CD14-positive monocyte (primary cell): ENCODE measurements at regions not wholly inside any gene's neighbourhood (a gene's known extent, or its start where the extent isn't known, plus 50 kb on each side); places are given as distances from the start of the nearest gene placed in this dataset.

Experiments
- DNase-seq, 3 donors: peaks; one replicate each; pipeline ENCODE4 v3.0.0-alpha.2; 2011 to 2022
- H2AFZ ChIP-seq: 2 replicates; pipeline ENCODE4 v1.6.0; 2012; ENCODE audit warnings: mild to moderate bottlenecking, low read depth, low read length, inconsistent platforms; ENCODE audit not compliant: insufficient read depth, poor library complexity, severe bottlenecking
- H3K27ac ChIP-seq, 2 donors: 1 replicate in 1 of 2; 2 replicates in 1 of 2; pipeline ENCODE4 v1.5.1; 2012 to 2013; ENCODE audit warnings: low read length in 2 of 2, control low read depth in 1 of 2, inconsistent platforms in 1 of 2, low read depth in 1 of 2, mild to moderate bottlenecking in 1 of 2
- H3K27me3 ChIP-seq, 2 donors: one replicate each; pipeline versions ENCODE4 v1.6.0 to v1.6.1; 2011 to 2013; ENCODE audit warnings: low read length in 2 of 2; ENCODE audit not compliant: control insufficient read depth in 2 of 2, insufficient read depth in 2 of 2
- H3K36me3 ChIP-seq, 2 donors: replicated peaks in 1 of 2; 1 replicate in 1 of 2; 2 replicates in 1 of 2; pipeline versions ENCODE4 v1.5.1 to v1.6.1; 2012 to 2013; ENCODE audit warnings: low read length in 2 of 2, control low read depth in 1 of 2, inconsistent platforms in 1 of 2, mild to moderate bottlenecking in 1 of 2; ENCODE audit not compliant: insufficient read depth in 2 of 2, control insufficient read depth in 1 of 2
- H3K4me1 ChIP-seq, 2 donors: 1 replicate in 1 of 2; 2 replicates in 1 of 2; pipeline versions ENCODE4 v1.5.1 to v1.6.1; 2012 to 2013; ENCODE audit warnings: low read length in 2 of 2, control low read depth in 1 of 2, inconsistent platforms in 1 of 2, mild to moderate bottlenecking in 1 of 2, moderate library complexity in 1 of 2; ENCODE audit not compliant: insufficient read depth in 2 of 2, control insufficient read depth in 1 of 2
- H3K4me2 ChIP-seq: replicated peaks from 2 replicates; pipeline ENCODE3; 2012; ENCODE audit warnings: low read length, moderate library complexity, mild to moderate bottlenecking; ENCODE audit not compliant: poor library complexity, severe bottlenecking; ENCODE audit errors: extremely low read depth
- H3K4me3 ChIP-seq, 3 experiments: fragments of 200-600 bp in 1 of 3; sonication (generic) in 1 of 3; replicated peaks in 1 of 3; 1 replicate in 2 of 3; 2 replicates in 1 of 3; pipeline ENCODE4 v1.5.1; 2011 to 2013; ENCODE audit warnings: low read length in 3 of 3, mild to moderate bottlenecking in 3 of 3, control low read depth in 2 of 3, low read depth in 2 of 3, inconsistent platforms in 1 of 3, moderate library complexity in 1 of 3
- H3K79me2 ChIP-seq: 2 replicates; pipeline ENCODE4 v1.6.0; 2012; ENCODE audit warnings: mild to moderate bottlenecking, control low read depth, inconsistent platforms, low read length, moderate library complexity; ENCODE audit not compliant: insufficient read depth
- H3K9ac ChIP-seq: 2 replicates; pipeline ENCODE4 v1.6.0; 2017; ENCODE audit warnings: low read length, mild to moderate bottlenecking; ENCODE audit not compliant: insufficient read depth, poor library complexity, severe bottlenecking
- H3K9me3 ChIP-seq, 2 donors: replicated peaks in 1 of 2; 1 replicate in 1 of 2; 2 replicates in 1 of 2; pipeline versions ENCODE4 v1.5.1 to v1.6.1; 2012 to 2013; ENCODE audit warnings: low read length in 2 of 2, control low read depth in 1 of 2; ENCODE audit not compliant: control insufficient read depth in 1 of 2, insufficient read depth in 1 of 2
- H4K20me1 ChIP-seq: 2 replicates; pipeline ENCODE4 v1.6.0; 2012; ENCODE audit warnings: mild to moderate bottlenecking, low read length, control low read depth, moderate library complexity; ENCODE audit not compliant: insufficient read depth
- H3K27ac Mint-ChIP-seq, 7 donors: one replicate each; pipeline ENCODE4 v1.8.0; 2020; ENCODE audit warnings: mild to moderate bottlenecking in 7 of 7, mixed read lengths in 7 of 7, moderate library complexity in 6 of 7, inconsistent platforms in 2 of 7
- H3K27me3 Mint-ChIP-seq, 3 donors: one replicate each; pipeline ENCODE4 v1.8.0; 2021 to 2022; ENCODE audit warnings: low read depth in 3 of 3, mild to moderate bottlenecking in 3 of 3, mixed read lengths in 3 of 3, moderate library complexity in 3 of 3, inconsistent platforms in 1 of 3
- H3K36me3 Mint-ChIP-seq, 2 donors: one replicate each; pipeline ENCODE4 v1.8.0; 2020; ENCODE audit warnings: mixed read lengths in 2 of 2, inconsistent platforms in 1 of 2, mild to moderate bottlenecking in 1 of 2
- H3K4me1 Mint-ChIP-seq: one replicate; pipeline ENCODE4 v1.8.0; 2020; ENCODE audit warnings: mild to moderate bottlenecking, mixed read lengths
- H3K4me3 Mint-ChIP-seq, 2 donors: one replicate each; pipeline ENCODE4 v1.8.0; 2020; ENCODE audit warnings: mild to moderate bottlenecking in 2 of 2, mixed read lengths in 2 of 2, moderate library complexity in 1 of 2
- H3K9me3 Mint-ChIP-seq, 7 donors: one replicate each; pipeline ENCODE4 v1.8.0; 2020 to 2022; ENCODE audit warnings: mixed read lengths in 7 of 7, mild to moderate bottlenecking in 6 of 7, moderate library complexity in 6 of 7, inconsistent platforms in 2 of 7
- WGBS: methylation state at CpG from one replicate; pipeline ENCODE4 v1.1.5; 2013; ENCODE audit warnings: missing lambda C conversion rate; ENCODE audit not compliant: insufficient coverage; 5-methylcytosine and 5-hydroxymethylcytosine counted together
- intact Hi-C, 2 donors: fragments of 100-400 bp; cut with micrococcal nuclease; formaldehyde crosslinking; loops; one replicate each; pipeline versions ENCODE4 v1.15.0 to v1.15.1; 2023
- TF ChIP-seq, protein P1 (sequence below): fragments of 200-600 bp; IDR thresholded peaks from one replicate; pipeline ENCODE4 v1.8.0; 2022; ENCODE audit warnings: antibody characterized with exemption, mild to moderate bottlenecking

DNA sequence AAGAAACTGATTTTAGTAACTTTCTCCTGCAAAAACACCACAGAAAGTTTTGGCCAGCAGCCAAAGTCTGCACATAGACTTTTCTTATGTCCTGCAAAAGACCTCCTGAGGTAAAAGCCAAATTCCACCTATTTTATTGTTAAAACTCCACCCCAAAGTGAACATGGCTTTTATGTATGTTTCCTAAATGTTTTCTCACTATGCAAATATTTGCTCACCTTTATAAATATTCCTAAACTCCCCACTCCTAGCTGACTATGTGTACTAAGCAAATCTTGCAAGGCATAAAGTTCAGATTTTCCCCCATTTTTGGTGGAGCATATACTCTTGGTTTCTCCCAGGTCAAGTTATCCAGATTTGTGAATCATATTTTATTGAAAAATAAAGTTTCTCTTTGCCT is 446.2 kb downstream of the DNAH5 start:
- intact Hi-C loops = no loop called here
- H3K9me3 ChIP-seq = peaks cover 8 to 12% of the 10 kb centered on the region in 2 donors
- no peak for DNase-seq

DNA sequence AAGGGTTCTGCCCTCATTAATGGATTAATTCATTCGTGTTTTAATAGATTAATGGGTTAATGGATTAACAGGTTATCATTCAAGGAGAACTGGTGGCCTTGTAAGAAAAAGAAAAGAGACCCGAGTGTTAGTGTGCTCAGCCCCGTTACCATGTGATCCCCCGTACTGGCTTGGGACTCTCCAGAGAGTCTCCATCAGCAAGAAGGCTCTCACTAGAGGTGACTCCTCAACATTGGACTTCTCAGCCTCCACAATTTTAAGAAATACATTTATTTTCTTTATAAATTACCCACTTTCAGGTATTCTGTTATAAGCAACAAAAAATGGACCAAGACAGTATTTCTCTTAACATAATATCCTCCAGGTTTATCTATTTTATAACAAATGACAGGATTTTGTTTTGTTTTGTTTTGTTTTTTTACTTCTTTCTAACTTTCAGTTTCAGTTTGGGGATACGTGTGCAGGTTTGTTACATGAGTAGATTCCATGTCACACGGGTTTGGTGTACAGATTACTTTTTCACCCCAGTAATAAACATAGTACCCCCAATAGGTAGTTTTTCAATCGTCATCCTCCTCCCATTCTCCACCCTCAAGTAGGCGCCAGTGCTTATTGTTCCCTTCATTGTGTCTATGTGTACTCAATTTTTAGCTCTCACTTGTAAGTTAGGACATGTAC is 456.1 kb downstream of the DNAH5 start:
- Mint-ChIP-seq H3K4me3 (no peak overlapping the region), H3K9me3 (peaks cover 0 to 6% (median 4%) of the 10 kb centered on the region in 7 donors), H3K36me3 (no peaks in the 10 kb centered on the region), H3K27me3 (no peaks in the 10 kb centered on the region), H3K27ac (no peak overlapping the region), H3K4me1 (no peaks in the 10 kb centered on the region)
- intact Hi-C loops = no loop called here
- no peaks in the 10 kb centered on the region for H3K36me3 ChIP-seq
- no peak overlapping the region for H3K9ac ChIP-seq
- no peak overlapping the region for H3K4me3 ChIP-seq
- H4K20me1 ChIP-seq = no peaks in the 10 kb centered on the region
- H3K27ac ChIP-seq = no peak overlapping the region
- H3K4me2 ChIP-seq = no peak overlapping the region
- WGBS = 96% methylated on average over 3 of the region's 8 CpGs
- no peak for DNase-seq
- H3K27me3 ChIP-seq = no peaks in the 10 kb centered on the region
- H3K79me2 ChIP-seq = no peaks in the 10 kb centered on the region
- peaks cover 0 to 2% of the 10 kb centered on the region in 2 donors for H3K9me3 ChIP-seq
- no peaks in the 10 kb centered on the region for H3K4me1 ChIP-seq
- TF ChIP-seq, protein P1, sequence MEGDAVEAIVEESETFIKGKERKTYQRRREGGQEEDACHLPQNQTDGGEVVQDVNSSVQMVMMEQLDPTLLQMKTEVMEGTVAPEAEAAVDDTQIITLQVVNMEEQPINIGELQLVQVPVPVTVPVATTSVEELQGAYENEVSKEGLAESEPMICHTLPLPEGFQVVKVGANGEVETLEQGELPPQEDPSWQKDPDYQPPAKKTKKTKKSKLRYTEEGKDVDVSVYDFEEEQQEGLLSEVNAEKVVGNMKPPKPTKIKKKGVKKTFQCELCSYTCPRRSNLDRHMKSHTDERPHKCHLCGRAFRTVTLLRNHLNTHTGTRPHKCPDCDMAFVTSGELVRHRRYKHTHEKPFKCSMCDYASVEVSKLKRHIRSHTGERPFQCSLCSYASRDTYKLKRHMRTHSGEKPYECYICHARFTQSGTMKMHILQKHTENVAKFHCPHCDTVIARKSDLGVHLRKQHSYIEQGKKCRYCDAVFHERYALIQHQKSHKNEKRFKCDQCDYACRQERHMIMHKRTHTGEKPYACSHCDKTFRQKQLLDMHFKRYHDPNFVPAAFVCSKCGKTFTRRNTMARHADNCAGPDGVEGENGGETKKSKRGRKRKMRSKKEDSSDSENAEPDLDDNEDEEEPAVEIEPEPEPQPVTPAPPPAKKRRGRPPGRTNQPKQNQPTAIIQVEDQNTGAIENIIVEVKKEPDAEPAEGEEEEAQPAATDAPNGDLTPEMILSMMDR = no peak
- H2AFZ ChIP-seq = no peak overlapping the region

More for the DNA sequence above, 446.2 kb downstream of the DNAH5 start:
- Mint-ChIP-seq H3K4me3 (no peak overlapping the region), H3K27me3 (peaks cover 0 to 4% (median 3%) of the 10 kb centered on the region in 3 donors), H3K4me1 (no peaks in the 10 kb centered on the region), H3K9me3 (peaks cover 2 to 14% (median 7%) of the 10 kb centered on the region in 7 donors), H3K36me3 (no peaks in the 10 kb centered on the region), H3K27ac (no peak overlapping the region)
- H3K27me3 ChIP-seq = no peaks in the 10 kb centered on the region
- no peaks in the 10 kb centered on the region for H3K79me2 ChIP-seq
- H2AFZ ChIP-seq = no peak overlapping the region
- TF ChIP-seq, protein P1 = no peak
- no peak overlapping the region for H3K27ac ChIP-seq
- H3K4me3 ChIP-seq = no peak overlapping the region
- H3K36me3 ChIP-seq = no peaks in the 10 kb centered on the region
- H3K9ac ChIP-seq = no peak overlapping the region
- no peaks in the 10 kb centered on the region for H4K20me1 ChIP-seq
- H3K4me1 ChIP-seq = no peaks in the 10 kb centered on the region
- no peak overlapping the region for H3K4me2 ChIP-seq
